B cell (primary cell): ENCODE measurements at regions not wholly inside any gene's neighbourhood (a gene's known extent, or its start where the extent isn't known, plus 50 kb on each side); places are given as distances from the start of the nearest gene placed in this dataset.

ENCODE experiments used
- EZH2 ChIP-seq: IDR thresholded peaks from 2 replicates; pipeline ENCODE4 v1.6.1; 2012; ENCODE audit warnings: borderline replicate concordance, low read depth, mild to moderate bottlenecking, moderate library complexity, low read length; ENCODE audit not compliant: insufficient read depth, poor library complexity, severe bottlenecking
- TF ChIP-seq, protein P1 (sequence below): fragments of 200-600 bp; IDR thresholded peaks from one replicate; pipeline ENCODE4 v1.8.0; 2022; ENCODE audit warnings: antibody characterized with exemption, mild to moderate bottlenecking

DNA sequence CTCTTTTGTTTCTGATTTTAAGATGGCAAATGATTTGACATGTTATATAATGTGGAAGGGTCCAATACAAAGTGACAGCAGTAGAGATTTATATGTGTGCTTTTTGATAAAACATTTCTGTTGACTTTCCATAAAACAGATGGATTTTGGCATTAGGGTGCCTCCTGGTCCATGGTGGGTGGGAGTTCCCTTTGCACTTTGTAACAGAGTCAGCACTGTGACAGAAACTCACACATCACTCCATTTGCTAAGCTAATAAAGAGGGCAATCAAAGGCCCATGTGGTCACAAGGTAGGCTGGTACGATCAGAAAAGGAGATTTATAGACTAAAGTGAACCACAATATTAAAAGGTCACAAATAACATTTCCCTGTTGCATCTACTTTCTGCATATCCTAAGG is 93.3 kb upstream of the NT5C1B start:
- no peak for TF ChIP-seq EZH2
- TF ChIP-seq, protein P1, sequence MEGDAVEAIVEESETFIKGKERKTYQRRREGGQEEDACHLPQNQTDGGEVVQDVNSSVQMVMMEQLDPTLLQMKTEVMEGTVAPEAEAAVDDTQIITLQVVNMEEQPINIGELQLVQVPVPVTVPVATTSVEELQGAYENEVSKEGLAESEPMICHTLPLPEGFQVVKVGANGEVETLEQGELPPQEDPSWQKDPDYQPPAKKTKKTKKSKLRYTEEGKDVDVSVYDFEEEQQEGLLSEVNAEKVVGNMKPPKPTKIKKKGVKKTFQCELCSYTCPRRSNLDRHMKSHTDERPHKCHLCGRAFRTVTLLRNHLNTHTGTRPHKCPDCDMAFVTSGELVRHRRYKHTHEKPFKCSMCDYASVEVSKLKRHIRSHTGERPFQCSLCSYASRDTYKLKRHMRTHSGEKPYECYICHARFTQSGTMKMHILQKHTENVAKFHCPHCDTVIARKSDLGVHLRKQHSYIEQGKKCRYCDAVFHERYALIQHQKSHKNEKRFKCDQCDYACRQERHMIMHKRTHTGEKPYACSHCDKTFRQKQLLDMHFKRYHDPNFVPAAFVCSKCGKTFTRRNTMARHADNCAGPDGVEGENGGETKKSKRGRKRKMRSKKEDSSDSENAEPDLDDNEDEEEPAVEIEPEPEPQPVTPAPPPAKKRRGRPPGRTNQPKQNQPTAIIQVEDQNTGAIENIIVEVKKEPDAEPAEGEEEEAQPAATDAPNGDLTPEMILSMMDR = no peak
